ENCODE measurements at regions not wholly inside any gene's neighbourhood (a gene's known extent, or its start where the extent isn't known, plus 50 kb on each side); places are given as distances from the start of the nearest gene placed in this dataset.
A peak's percentile ranks its signal among the peaks of the same experiment; 100 is the strongest.

DNA sequence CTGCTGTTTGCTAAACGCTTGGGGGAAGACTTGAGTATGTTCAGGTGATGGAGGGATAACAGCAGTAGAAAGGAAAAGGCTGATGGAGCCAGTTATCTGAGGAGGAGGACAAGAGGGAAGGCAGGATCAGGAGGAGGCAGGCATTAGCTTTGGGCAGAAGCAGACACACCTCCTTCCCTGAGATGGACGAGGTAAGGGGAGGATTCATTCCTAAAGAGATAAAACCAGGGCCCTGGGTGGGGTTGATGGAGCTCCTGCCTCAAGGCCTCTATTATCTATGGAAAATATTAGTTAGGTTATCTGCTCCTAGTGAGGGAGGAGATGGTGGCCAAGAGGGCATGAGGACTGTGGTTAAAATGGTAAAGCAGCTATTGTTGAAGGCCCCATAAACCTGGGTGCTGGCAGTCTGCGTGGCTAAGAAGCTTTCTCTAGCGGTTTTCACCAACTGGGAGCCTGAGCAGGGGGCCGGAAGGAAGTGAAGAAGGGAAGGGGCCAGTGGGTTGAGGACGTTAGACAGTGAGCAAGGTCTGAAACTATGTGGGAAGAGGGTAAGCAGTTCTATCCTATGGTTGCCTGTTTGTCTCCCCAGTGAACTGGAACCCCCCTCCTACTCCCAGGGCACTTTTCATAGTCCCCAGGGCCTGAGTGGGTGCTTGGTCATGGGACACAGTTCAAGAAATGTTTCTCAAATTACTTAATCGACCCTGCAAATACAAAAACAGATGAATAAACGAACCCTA, 56.6 kb upstream of the HK2 start:
- peak; percentile 3 for DNase-seq (ENCODE audit: low spot score)
- Histone ChIP-seq H3K4me2 (ENCODE audit: low read length) (0 out of 2 replicates have a peak overlapping the region, but pooled peaks have one; percentile 17), H3K36me3 (ENCODE audit: insufficient read depth, low read length) (no peaks in the 10 kb centered on the region), H3K4me3 (ENCODE audit: low read depth, low read length, poor library complexity, severe bottlenecking) (no peak overlapping the region), H3K27ac (ENCODE audit: low read depth, low read length, poor library complexity, severe bottlenecking) (no peak overlapping the region), H3K9me2 (ENCODE audit: insufficient read depth, low read length) (no peaks in the 10 kb centered on the region), H2AFZ (ENCODE audit: low read length) (0 out of 2 replicates have a peak overlapping the region, but pooled peaks have one; percentile 29), H3K79me2 (ENCODE audit: insufficient read depth, low read depth, low read length) (no peaks in the 10 kb centered on the region), H4K20me1 (ENCODE audit: insufficient read depth, low read length) (no peaks in the 10 kb centered on the region), H3K9me3 (ENCODE audit: low read length) (no peaks in the 10 kb centered on the region), H3K4me1 (ENCODE audit: insufficient read depth, low read length, poor library complexity, severe bottlenecking) (no peaks in the 10 kb centered on the region)
- intact Hi-C loops (cut with micrococcal nuclease; ENCODE audit: unreplicated experiment) = no loop called here
- CTCF ChIA-PET (ENCODE audit: unreplicated experiment) = no interaction called here
- POLR2A ChIA-PET = interaction anchor here (0.7 kb wide), 2 partner anchors 11 to 62 kb away, joined by 4 to 6 read pairs; no protein-coding TSS in a partner anchor
- no TSS peak for BruUV-seq (replicated peaks)
- TF ChIP-seq EZH2phosphoT487 (IDR thresholded peaks at IDR 0.05; ENCODE audit: borderline replicate concordance, low read depth, low read length) = no peak
- TF ChIP-seq, protein P1, sequence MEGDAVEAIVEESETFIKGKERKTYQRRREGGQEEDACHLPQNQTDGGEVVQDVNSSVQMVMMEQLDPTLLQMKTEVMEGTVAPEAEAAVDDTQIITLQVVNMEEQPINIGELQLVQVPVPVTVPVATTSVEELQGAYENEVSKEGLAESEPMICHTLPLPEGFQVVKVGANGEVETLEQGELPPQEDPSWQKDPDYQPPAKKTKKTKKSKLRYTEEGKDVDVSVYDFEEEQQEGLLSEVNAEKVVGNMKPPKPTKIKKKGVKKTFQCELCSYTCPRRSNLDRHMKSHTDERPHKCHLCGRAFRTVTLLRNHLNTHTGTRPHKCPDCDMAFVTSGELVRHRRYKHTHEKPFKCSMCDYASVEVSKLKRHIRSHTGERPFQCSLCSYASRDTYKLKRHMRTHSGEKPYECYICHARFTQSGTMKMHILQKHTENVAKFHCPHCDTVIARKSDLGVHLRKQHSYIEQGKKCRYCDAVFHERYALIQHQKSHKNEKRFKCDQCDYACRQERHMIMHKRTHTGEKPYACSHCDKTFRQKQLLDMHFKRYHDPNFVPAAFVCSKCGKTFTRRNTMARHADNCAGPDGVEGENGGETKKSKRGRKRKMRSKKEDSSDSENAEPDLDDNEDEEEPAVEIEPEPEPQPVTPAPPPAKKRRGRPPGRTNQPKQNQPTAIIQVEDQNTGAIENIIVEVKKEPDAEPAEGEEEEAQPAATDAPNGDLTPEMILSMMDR (conservative IDR thresholded peaks at IDR 0.05; ENCODE audit: low read length) = no peak

DNA sequence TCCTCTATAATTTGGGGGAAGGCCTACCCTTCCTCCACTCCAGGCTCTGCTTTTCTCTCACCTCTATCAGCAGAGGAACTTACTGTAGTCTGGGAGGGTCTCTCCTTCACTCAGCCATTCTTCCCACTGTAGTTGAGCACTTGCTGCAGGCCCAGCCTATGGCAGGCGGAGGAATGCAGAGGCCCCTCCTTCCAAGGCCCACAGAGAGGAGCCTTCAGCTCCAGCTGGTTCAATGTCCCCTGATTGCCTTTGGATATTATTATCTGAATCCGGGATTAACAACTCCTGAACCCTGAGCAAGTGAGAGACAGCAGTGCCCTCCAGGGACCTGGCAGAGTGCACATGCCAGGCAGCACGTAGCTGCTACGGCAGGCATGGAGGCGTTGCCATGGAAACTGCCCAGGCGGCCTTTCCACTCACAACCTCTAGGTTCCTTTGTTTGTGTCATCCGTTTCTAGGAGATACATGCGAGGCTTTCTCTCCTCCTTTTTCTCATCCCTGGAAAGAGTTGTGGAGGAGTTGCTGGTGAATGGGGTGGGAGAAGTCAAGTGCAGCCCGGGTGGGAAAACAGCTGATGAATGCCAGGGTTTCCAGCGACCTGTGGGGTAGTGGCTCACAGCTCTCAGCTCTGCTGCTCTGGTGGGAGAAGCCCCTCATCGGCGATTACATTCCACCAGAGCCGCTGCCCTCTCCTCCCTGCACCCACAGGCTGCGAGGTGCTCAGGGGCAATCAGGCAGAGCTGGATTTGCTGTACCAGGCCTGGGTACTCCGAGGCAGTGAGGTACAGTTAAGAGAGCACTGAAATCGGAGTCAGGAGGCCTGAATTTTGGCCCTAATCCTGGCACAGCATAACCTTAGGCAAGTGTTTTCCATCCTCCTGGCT, 55.3 kb upstream of the HK2 start:
- H3K9me3 ChIP-seq (ENCODE audit: low read length) = no peaks in the 10 kb centered on the region
- CTCF ChIA-PET (ENCODE audit: unreplicated experiment) = interaction anchor here (0.6 kb wide), 1 partner anchor 225 kb away, joined by 3 read pairs; no protein-coding TSS in a partner anchor

More for the DNA sequence above, 55.3 kb upstream of the HK2 start:
- Histone ChIP-seq H3K79me2 (ENCODE audit: insufficient read depth, low read depth, low read length) (no peaks in the 10 kb centered on the region), H3K4me1 (ENCODE audit: insufficient read depth, low read length, poor library complexity, severe bottlenecking) (no peaks in the 10 kb centered on the region), H3K9me2 (ENCODE audit: insufficient read depth, low read length) (no peaks in the 10 kb centered on the region), H3K4me3 (ENCODE audit: low read depth, low read length, poor library complexity, severe bottlenecking) (no peak overlapping the region), H3K4me2 (ENCODE audit: low read length) (no peak overlapping the region), H3K27ac (ENCODE audit: low read depth, low read length, poor library complexity, severe bottlenecking) (no peak overlapping the region), H3K36me3 (ENCODE audit: insufficient read depth, low read length) (no peaks in the 10 kb centered on the region), H2AFZ (ENCODE audit: low read length) (no peak overlapping the region), H4K20me1 (ENCODE audit: insufficient read depth, low read length) (no peaks in the 10 kb centered on the region)
- BruUV-seq (replicated peaks) = no TSS peak
- intact Hi-C loops (cut with micrococcal nuclease; ENCODE audit: unreplicated experiment) = no loop called here
- POLR2A ChIA-PET = no interaction called here
- TF ChIP-seq EZH2phosphoT487 (IDR thresholded peaks at IDR 0.05; ENCODE audit: borderline replicate concordance, low read depth, low read length) = no peak
- TF ChIP-seq, protein P1 (conservative IDR thresholded peaks at IDR 0.05; ENCODE audit: low read length) = no peak
- no peak for DNase-seq (ENCODE audit: low spot score)
